ENCODE measurements at regions not wholly inside any gene's neighbourhood (a gene's known extent, or its start where the extent isn't known, plus 50 kb on each side); places are given as distances from the start of the nearest gene placed in this dataset.

DNA sequence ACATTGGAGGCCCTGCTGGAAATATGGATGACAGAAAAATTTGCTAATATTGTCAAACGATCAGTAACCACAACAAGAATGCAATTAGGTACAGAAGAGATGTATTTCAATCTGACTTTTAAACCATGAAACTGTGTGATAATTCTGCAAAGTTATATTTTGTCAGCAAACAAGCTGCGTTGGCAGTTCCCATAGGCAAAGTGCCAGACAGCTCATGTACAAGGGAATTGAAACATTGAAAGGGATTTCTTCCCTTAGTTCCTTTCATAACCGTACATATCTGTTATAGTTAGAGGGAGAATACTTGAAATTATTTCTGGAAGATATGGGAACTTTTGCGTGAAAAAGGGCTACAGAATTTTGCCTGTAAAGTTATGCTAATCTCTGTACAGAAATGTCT lies 419.4 kb upstream of the PTGER4 start:
- Histone ChIP-seq H3K18ac (ENCODE audit: insufficient read length, low read depth, low read length) (no peak overlapping the region), H3K14ac (ENCODE audit: insufficient read depth, low read length) (no peak overlapping the region), H2AFZ (ENCODE audit: low read length) (no peak overlapping the region), H4K20me1 (ENCODE audit: control insufficient read depth, insufficient read depth, insufficient read length) (no peaks in the 10 kb centered on the region), H2BK20ac (ENCODE audit: low read depth, low read length, poor library complexity, severe bottlenecking) (no peak overlapping the region), H3K23me2 (ENCODE audit: insufficient read length, low read depth, low read length, poor library complexity, severe bottlenecking) (no peaks in the 10 kb centered on the region), H3K4me2 (ENCODE audit: insufficient read depth, insufficient read length, low read length) (no peak overlapping the region), H4K5ac (ENCODE audit: insufficient read length, low read depth, low read length) (no peak overlapping the region), H2BK120ac (ENCODE audit: low read depth, low read length, poor library complexity, severe bottlenecking) (no peak overlapping the region), H3K79me2 (ENCODE audit: insufficient read depth, low read length) (no peaks in the 10 kb centered on the region), H3K4me1 (ENCODE audit: insufficient read depth, low read length) (no peaks in the 10 kb centered on the region), H2BK5ac (ENCODE audit: insufficient read length, low read length) (no peak overlapping the region), H3K4ac (ENCODE audit: low read depth, low read length) (no peak overlapping the region), H3K79me1 (ENCODE audit: insufficient read depth, low read depth, low read length, poor library complexity, severe bottlenecking) (no peaks in the 10 kb centered on the region), H2BK12ac (ENCODE audit: insufficient read length, low read depth, low read length) (no peak overlapping the region), H3T11ph (ENCODE audit: low read length) (no peak overlapping the region), H3K9ac (ENCODE audit: extremely low read depth, insufficient read length, low read length) (no peak overlapping the region), H3K9me3 (ENCODE audit: control insufficient read depth, low read depth, low read length) (no peaks in the 10 kb centered on the region), H2BK15ac (ENCODE audit: low read depth, low read length) (no peak overlapping the region), H4K8ac (replicated peaks; ENCODE audit: insufficient read length, low read depth, low read length) (no peak overlapping the region), H4K91ac (ENCODE audit: insufficient read length, low read depth, low read length) (no peak overlapping the region), H3K27me3 (ENCODE audit: insufficient read depth, low read length) (no peaks in the 10 kb centered on the region), H3K56ac (ENCODE audit: insufficient read length, low read depth, low read length) (no peak overlapping the region), H2AK5ac (ENCODE audit: insufficient read length, low read length) (no peak overlapping the region), H3K27ac (ENCODE audit: insufficient read length, low read depth, low read length) (no peak overlapping the region), H3K23ac (ENCODE audit: insufficient read length, low read depth, low read length) (no peak overlapping the region)
- DNase-seq: no peak
- no peak overlapping the region for H3K4me3 Mint-ChIP-seq
- TF ChIP-seq, protein P1, sequence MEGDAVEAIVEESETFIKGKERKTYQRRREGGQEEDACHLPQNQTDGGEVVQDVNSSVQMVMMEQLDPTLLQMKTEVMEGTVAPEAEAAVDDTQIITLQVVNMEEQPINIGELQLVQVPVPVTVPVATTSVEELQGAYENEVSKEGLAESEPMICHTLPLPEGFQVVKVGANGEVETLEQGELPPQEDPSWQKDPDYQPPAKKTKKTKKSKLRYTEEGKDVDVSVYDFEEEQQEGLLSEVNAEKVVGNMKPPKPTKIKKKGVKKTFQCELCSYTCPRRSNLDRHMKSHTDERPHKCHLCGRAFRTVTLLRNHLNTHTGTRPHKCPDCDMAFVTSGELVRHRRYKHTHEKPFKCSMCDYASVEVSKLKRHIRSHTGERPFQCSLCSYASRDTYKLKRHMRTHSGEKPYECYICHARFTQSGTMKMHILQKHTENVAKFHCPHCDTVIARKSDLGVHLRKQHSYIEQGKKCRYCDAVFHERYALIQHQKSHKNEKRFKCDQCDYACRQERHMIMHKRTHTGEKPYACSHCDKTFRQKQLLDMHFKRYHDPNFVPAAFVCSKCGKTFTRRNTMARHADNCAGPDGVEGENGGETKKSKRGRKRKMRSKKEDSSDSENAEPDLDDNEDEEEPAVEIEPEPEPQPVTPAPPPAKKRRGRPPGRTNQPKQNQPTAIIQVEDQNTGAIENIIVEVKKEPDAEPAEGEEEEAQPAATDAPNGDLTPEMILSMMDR (conservative IDR thresholded peaks at IDR 0.05): no peak
- no peak overlapping the region for H3K27ac Mint-ChIP-seq
- no peaks in the 10 kb centered on the region for H3K27me3 Mint-ChIP-seq (ENCODE audit: low read depth)
- peaks cover 2 to 5% of the 10 kb centered on the region in 2 experiments; a peak in 2 of 5 replicates for H3K9me3 Mint-ChIP-seq
- H3K4me1 Mint-ChIP-seq: no peaks in the 10 kb centered on the region
- peaks cover 0 to 5% (median 0%) of the 10 kb centered on the region in 3 experiments; a peak in 2 of 7 replicates for H3K36me3 Mint-ChIP-seq (ENCODE audit: insufficient read depth in 1 of 3, low read depth in 3 of 3)
- no CpG with 5 or more reads among the region's 4 CpGs for WGBS (ENCODE audit: extremely low coverage, insufficient read length, low lambda C conversion rate)

Data from H9 (cell line).